ENCODE measurements at regions not wholly inside any gene's neighbourhood (a gene's known extent, or its start where the extent isn't known, plus 50 kb on each side); places are given as distances from the start of the nearest gene placed in this dataset.

- H3K4me3 Mint-ChIP-seq = no peak overlapping the region
- peaks cover 0 to 8% (median 2%) of the 10 kb centered on the region in 7 donors for H3K9me3 Mint-ChIP-seq
- peak overlapping the region; percentile 28 for H3K4me2 ChIP-seq (replicated peaks; ENCODE audit: extremely low read depth, low read length, poor library complexity, severe bottlenecking)
- H3K79me2 ChIP-seq (ENCODE audit: insufficient read depth, low read length) = no peaks in the 10 kb centered on the region
- H3K36me3 ChIP-seq (replicated peaks in 1 of 2; ENCODE audit: control insufficient read depth in 1 of 2, insufficient read depth in 2 of 2, low read length in 2 of 2) = no peaks in the 10 kb centered on the region
- no peak for TF ChIP-seq CTCF (IDR thresholded peaks at IDR 0.05)
- H3K9ac ChIP-seq (ENCODE audit: insufficient read depth, low read length, poor library complexity, severe bottlenecking) = no peak overlapping the region
- no peaks in the 10 kb centered on the region for H3K27me3 ChIP-seq (ENCODE audit: control insufficient read depth in 2 of 2, insufficient read depth in 2 of 2, low read length in 2 of 2)
- peak; percentile 34 to 81 (median 68) for DNase-seq
- H3K27me3 Mint-ChIP-seq (ENCODE audit: low read depth in 3 of 3) = peaks cover 5 to 8% (median 5%) of the 10 kb centered on the region in 3 donors
- H3K4me1 Mint-ChIP-seq = peaks cover 18% of the 10 kb centered on the region
- no peak overlapping the region for H2AFZ ChIP-seq (ENCODE audit: insufficient read depth, low read depth, low read length, poor library complexity, severe bottlenecking)
- no peak overlapping the region for H3K27ac ChIP-seq (ENCODE audit: low read depth in 1 of 2, low read length in 2 of 2)
- H3K27ac Mint-ChIP-seq = peak overlapping the region in 2 of 7 donors; percentile 0 to 82
- H3K9me3 ChIP-seq (replicated peaks in 1 of 2; ENCODE audit: control insufficient read depth in 1 of 2, insufficient read depth in 1 of 2, low read length in 2 of 2) = no peaks in the 10 kb centered on the region
- H3K36me3 Mint-ChIP-seq = no peaks in the 10 kb centered on the region
- peaks cover 5 to 6% of the 10 kb centered on the region in 2 donors for H3K4me1 ChIP-seq (ENCODE audit: control insufficient read depth in 1 of 2, insufficient read depth in 2 of 2, low read length in 2 of 2)
- no CpG with 5 or more reads among the region's 3 CpGs for WGBS (ENCODE audit: insufficient coverage)
- no peaks in the 10 kb centered on the region for H4K20me1 ChIP-seq (ENCODE audit: insufficient read depth, low read length)
- intact Hi-C loops (cut with micrococcal nuclease) = no loop called here
- peak overlapping the region in 1 of 3 experiments; percentile 13 for H3K4me3 ChIP-seq (replicated peaks in 1 of 3; ENCODE audit: low read depth in 2 of 3, low read length in 3 of 3)
Observed at GRCh38 chr1:208499026-208499425, 254.8 kb upstream of the PLXNA2 start.

- Mint-ChIP-seq H3K36me3 (no peaks in the 10 kb centered on the region), H3K27me3 (ENCODE audit: low read depth in 3 of 3) (peaks cover 2 to 8% (median 5%) of the 10 kb centered on the region in 3 donors), H3K4me1 (peaks cover 18% of the 10 kb centered on the region), H3K4me3 (no peak overlapping the region), H3K27ac (peak overlapping the region in 3 of 7 donors; percentile 13 to 49 (median 27)), H3K9me3 (peaks cover 0 to 7% (median 2%) of the 10 kb centered on the region in 7 donors)
- H3K9ac ChIP-seq (ENCODE audit: insufficient read depth, low read length, poor library complexity, severe bottlenecking) = no peak overlapping the region
- peaks cover 5 to 6% of the 10 kb centered on the region in 2 donors for H3K4me1 ChIP-seq (ENCODE audit: control insufficient read depth in 1 of 2, insufficient read depth in 2 of 2, low read length in 2 of 2)
- TF ChIP-seq CTCF (IDR thresholded peaks at IDR 0.05) = no peak
- no peak overlapping the region for H3K27ac ChIP-seq (ENCODE audit: low read depth in 1 of 2, low read length in 2 of 2)
- H3K9me3 ChIP-seq (replicated peaks in 1 of 2; ENCODE audit: control insufficient read depth in 1 of 2, insufficient read depth in 1 of 2, low read length in 2 of 2) = no peaks in the 10 kb centered on the region
- H3K36me3 ChIP-seq (replicated peaks in 1 of 2; ENCODE audit: control insufficient read depth in 1 of 2, insufficient read depth in 2 of 2, low read length in 2 of 2) = no peaks in the 10 kb centered on the region
- H3K4me3 ChIP-seq (replicated peaks in 1 of 3; ENCODE audit: low read depth in 2 of 3, low read length in 3 of 3) = no peak overlapping the region
- H4K20me1 ChIP-seq (ENCODE audit: insufficient read depth, low read length) = no peaks in the 10 kb centered on the region
- H3K4me2 ChIP-seq (replicated peaks; ENCODE audit: extremely low read depth, low read length, poor library complexity, severe bottlenecking) = no peak overlapping the region
- no peak for DNase-seq
- no peaks in the 10 kb centered on the region for H3K79me2 ChIP-seq (ENCODE audit: insufficient read depth, low read length)
- intact Hi-C loops (cut with micrococcal nuclease) = no loop called here
- no peak overlapping the region for H2AFZ ChIP-seq (ENCODE audit: insufficient read depth, low read depth, low read length, poor library complexity, severe bottlenecking)
- no peaks in the 10 kb centered on the region for H3K27me3 ChIP-seq (ENCODE audit: control insufficient read depth in 2 of 2, insufficient read depth in 2 of 2, low read length in 2 of 2)
- 100% methylated on average over 2 of the region's 4 CpGs for WGBS (ENCODE audit: insufficient coverage)
Observed at GRCh38 chr1:208499601-208500000, 255.4 kb upstream of the PLXNA2 start.
